ENCODE measurements at regions not wholly inside any gene's neighbourhood (a gene's known extent, or its start where the extent isn't known, plus 50 kb on each side); places are given as distances from the start of the nearest gene placed in this dataset.

DNA sequence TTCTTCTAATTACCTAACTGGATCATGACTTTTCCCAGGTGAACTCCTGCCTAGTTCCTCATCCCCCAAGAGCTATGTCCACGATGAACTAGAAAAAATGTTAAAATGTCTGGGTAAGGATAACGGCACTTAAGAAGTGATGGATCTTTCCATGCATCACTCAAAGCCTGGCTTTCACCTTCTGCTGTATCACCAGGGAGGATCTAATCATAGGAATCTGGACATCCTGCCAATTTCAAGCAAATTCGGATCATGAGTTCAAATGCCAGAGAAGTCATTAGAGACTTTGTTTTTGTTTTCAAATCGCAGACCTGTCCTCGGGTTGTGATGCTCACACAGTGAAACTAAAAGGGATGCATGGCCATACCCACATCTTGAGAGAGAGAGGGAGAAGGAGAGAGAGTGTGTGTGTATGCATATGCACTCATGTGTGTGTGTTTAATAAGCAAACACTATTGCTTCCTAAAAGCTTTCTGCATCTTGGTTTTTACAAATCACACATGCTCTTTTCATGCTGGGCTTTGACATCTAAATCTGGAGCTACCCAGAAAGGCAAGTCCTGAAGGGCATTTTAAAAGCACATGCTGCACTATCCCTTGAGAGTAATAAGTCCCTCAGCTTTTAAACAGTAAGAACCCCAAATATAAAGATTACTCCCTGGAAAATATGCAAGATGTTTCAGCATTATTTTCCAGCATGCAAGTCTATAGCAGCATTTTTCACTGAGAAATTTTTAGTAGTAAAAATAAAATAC is 524.6 kb upstream of the NOX3 start:
- H3K9me3 ChIP-seq: no peaks in the 10 kb centered on the region
- H3K27me3 ChIP-seq: no peaks in the 10 kb centered on the region
- no peak for DNase-seq (ENCODE audit: low spot score in 2 of 2)
- H3K27ac ChIP-seq: peak overlapping the region in 1 of 2 donors; percentile 4
- no peaks in the 10 kb centered on the region for H3K36me3 ChIP-seq
- H3K4me3 ChIP-seq: no peak overlapping the region
- TF ChIP-seq, protein P1, sequence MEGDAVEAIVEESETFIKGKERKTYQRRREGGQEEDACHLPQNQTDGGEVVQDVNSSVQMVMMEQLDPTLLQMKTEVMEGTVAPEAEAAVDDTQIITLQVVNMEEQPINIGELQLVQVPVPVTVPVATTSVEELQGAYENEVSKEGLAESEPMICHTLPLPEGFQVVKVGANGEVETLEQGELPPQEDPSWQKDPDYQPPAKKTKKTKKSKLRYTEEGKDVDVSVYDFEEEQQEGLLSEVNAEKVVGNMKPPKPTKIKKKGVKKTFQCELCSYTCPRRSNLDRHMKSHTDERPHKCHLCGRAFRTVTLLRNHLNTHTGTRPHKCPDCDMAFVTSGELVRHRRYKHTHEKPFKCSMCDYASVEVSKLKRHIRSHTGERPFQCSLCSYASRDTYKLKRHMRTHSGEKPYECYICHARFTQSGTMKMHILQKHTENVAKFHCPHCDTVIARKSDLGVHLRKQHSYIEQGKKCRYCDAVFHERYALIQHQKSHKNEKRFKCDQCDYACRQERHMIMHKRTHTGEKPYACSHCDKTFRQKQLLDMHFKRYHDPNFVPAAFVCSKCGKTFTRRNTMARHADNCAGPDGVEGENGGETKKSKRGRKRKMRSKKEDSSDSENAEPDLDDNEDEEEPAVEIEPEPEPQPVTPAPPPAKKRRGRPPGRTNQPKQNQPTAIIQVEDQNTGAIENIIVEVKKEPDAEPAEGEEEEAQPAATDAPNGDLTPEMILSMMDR (IDR thresholded peaks at IDR 0.05): no peak
- intact Hi-C loops (cut with DNase I): loop anchor here (5.0 kb wide), 1 partner anchor 43 kb away; no protein-coding TSS in a partner anchor
- H3K4me1 ChIP-seq: peaks cover 0 to 13% of the 10 kb centered on the region in 2 donors

DNA sequence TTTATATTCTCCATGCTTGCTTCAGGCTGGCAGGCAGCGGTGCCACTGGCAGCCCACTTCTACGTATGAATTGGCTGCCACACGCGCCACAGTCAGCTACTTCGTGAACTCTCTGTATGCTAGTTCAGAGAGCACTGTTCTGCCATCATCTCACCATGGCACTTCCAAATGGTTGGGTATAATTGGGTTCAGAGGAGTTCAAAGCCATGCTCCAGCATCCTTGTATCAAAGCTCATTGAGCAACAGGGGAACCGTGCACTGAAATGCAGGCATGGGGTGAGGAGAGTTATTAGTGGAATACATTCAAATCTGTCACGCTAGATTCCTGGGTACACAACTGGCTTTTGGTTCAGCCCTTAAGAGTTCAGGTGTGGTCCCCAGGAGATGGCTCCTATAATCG is 519.9 kb upstream of the NOX3 start:
- TF ChIP-seq, protein P1 (IDR thresholded peaks at IDR 0.05): no peak
- intact Hi-C loops (cut with DNase I): no loop called here

DNA sequence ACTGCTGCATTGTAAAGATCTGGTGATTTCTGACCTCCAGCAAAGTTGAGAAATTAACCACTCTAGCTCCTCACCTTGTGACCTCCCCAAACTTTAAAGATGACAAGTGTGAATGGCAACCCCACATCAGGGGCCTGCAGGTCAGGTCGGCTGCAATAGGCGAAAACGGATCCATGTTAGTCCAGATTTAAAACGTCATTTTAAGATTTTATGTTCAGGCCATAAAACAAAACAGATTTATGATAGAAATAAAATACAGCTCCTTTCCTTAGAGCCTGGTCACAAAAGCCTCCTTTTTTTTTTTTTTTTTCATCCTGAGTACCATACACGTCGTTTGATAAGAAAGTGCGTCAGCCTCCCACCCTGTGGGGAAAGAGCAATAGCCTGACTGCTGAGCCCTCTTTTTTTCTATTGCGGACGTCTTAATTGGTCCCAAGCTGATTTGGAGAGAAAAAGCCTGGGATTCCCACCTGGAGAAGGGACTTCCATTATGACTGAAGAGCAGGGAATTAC is 519.2 kb upstream of the NOX3 start:
- H3K4me1 ChIP-seq: no peaks in the 10 kb centered on the region
- H3K36me3 ChIP-seq: no peaks in the 10 kb centered on the region
- H3K27ac ChIP-seq: no peak overlapping the region
- no peak overlapping the region for H3K4me3 ChIP-seq
- TF ChIP-seq, protein P1 (IDR thresholded peaks at IDR 0.05): no peak
- no peaks in the 10 kb centered on the region for H3K9me3 ChIP-seq
- intact Hi-C loops (cut with DNase I): no loop called here
- no peaks in the 10 kb centered on the region for H3K27me3 ChIP-seq
- DNase-seq (ENCODE audit: low spot score in 2 of 2): no peak

More for the DNA sequence above, 519.9 kb upstream of the NOX3 start:
- peaks cover 0 to 6% of the 10 kb centered on the region in 2 donors for H3K4me1 ChIP-seq
- no peak overlapping the region for H3K4me3 ChIP-seq
- no peaks in the 10 kb centered on the region for H3K27me3 ChIP-seq
- H3K36me3 ChIP-seq: no peaks in the 10 kb centered on the region
- DNase-seq (ENCODE audit: low spot score in 2 of 2): no peak
- no peaks in the 10 kb centered on the region for H3K9me3 ChIP-seq
- H3K27ac ChIP-seq: no peak overlapping the region

DNA sequence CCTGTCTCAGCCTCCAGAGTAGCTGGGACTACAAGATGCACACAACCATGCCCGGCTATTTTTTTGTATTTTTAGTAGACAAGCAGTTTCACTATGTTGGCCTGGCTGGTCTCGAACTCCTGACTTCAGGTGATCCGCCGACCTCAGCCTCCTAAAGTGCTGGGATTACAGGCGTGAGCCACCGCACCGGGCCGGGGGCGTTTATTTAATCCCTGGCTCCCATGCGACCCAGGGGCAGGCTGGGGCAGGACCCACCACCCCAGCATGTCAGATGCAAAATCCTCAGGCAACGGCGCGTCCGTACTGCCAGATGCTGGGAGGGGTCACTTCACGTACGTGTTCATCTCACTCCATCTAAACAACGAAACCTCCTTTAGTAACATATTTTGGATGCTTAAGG is 518.7 kb upstream of the NOX3 start:
- no peak overlapping the region for H3K27ac ChIP-seq
- TF ChIP-seq, protein P1 (IDR thresholded peaks at IDR 0.05): no peak
- no peak for DNase-seq (ENCODE audit: low spot score in 2 of 2)
- no peaks in the 10 kb centered on the region for H3K36me3 ChIP-seq
- no peaks in the 10 kb centered on the region for H3K9me3 ChIP-seq
- no peak overlapping the region for H3K4me3 ChIP-seq
- intact Hi-C loops (cut with DNase I): no loop called here
- no peaks in the 10 kb centered on the region for H3K4me1 ChIP-seq
- H3K27me3 ChIP-seq: no peaks in the 10 kb centered on the region

DNA sequence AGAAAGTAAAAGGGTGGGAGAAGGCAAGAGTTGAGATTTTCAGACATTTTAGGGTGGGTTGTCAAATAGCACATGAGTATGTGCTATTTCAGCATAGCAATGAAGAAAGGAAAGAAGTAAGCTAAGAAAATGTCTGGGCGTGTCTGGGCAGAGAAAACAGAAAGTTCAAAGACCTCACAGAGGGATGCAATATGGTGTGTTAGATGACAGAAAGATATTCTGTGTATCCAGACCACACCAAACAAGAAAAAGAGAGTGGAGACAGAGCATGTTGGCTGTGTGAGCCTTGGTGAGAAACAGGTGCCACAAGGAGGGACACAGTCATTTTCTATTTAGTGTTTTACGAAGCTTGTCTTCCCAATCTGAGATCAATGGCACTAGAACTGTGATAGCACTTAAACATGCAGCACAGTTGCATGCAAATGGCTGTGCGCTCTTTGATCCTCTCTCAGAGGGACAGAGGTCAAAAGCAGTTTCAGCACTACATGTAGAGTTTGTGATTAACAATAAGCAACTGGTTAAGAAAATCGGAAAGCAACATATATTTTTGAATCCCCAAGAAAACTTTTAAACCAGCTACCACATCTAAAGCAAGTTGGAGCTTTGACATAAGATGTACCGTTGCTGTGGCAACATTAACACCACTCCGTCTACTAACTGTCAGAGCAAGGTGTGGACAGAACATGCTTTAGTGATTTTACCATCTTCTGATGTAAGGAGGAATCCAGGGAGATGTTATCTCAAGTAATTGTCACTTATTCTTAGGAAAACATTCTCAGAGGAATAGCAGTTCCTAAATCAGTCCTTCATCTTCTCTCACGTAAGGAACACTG is 515.5 kb upstream of the NOX3 start:
- no peak overlapping the region for H3K27ac ChIP-seq
- DNase-seq (ENCODE audit: low spot score in 2 of 2): no peak
- TF ChIP-seq, protein P1 (IDR thresholded peaks at IDR 0.05): no peak
- no peak overlapping the region for H3K4me3 ChIP-seq
- H3K36me3 ChIP-seq: no peaks in the 10 kb centered on the region
- intact Hi-C loops (cut with DNase I): no loop called here
- H3K4me1 ChIP-seq: no peaks in the 10 kb centered on the region
- no peaks in the 10 kb centered on the region for H3K9me3 ChIP-seq
- no peaks in the 10 kb centered on the region for H3K27me3 ChIP-seq

All from ascending aorta (tissue), 2 donors.